ENCODE measurements at regions not wholly inside any gene's neighbourhood (a gene's known extent, or its start where the extent isn't known, plus 50 kb on each side); places are given as distances from the start of the nearest gene placed in this dataset.

DNA sequence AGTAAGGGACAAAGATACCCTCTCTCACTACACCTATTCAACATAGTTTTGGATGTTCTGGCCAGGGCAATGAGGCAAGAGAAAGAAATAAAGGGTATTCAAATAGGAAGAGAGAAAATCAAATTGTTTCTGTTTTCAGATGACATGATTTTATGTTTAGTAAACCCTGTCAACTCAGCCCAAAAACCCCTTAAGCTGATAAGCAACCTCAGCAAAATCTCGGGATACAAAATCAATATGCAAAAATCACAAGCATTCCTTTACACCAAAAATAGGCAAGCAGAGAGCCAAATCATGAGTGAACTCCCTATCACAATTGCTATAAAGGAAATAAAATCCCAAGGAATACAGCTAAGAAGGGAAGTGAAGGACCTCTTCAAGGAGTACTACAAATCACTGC lies 1130.7 kb upstream of the PIK3C3 start:
- Histone ChIP-seq H3K36me3 (ENCODE audit: insufficient read depth) (no peaks in the 10 kb centered on the region), H3K27ac (ENCODE audit: low read depth) (no peak overlapping the region), H3K79me2 (replicated peaks; ENCODE audit: insufficient read depth) (no peaks in the 10 kb centered on the region), H3K4me2 (no peak overlapping the region), H2AFZ (no peak overlapping the region), H3K4me1 (ENCODE audit: insufficient read depth) (no peaks in the 10 kb centered on the region), H3K27me3 (ENCODE audit: insufficient read depth) (no peaks in the 10 kb centered on the region), H3K9me2 (ENCODE audit: insufficient read depth) (peaks cover 10% of the 10 kb centered on the region; the same call in 1 of the 2 replicates), H4K20me1 (replicated peaks; ENCODE audit: insufficient read depth) (no peaks in the 10 kb centered on the region), H3F3A (replicated peaks; ENCODE audit: low read depth) (no peaks in the 10 kb centered on the region), H3K4me3 (no peak overlapping the region)
- Mint-ChIP-seq H3K27me3 (ENCODE audit: insufficient read depth, low read depth, poor library complexity) (peaks cover 7% of the 10 kb centered on the region), H3K4me1 (peaks cover 3% of the 10 kb centered on the region; the same call in 2 of the 3 replicates), H3K27ac (no peak overlapping the region), H3K9me3 (peaks cover 3% of the 10 kb centered on the region), H3K4me3 (no peak overlapping the region), H3K36me3 (ENCODE audit: low read depth) (no peaks in the 10 kb centered on the region; the same call in 2 of the 3 replicates)
- no peak for TF ChIP-seq POLR2AphosphoS5 (IDR thresholded peaks at IDR 0.05; ENCODE audit: low read depth)
- no peak for TF ChIP-seq CREB1 (CRISPR knock-in tag; IDR thresholded peaks at IDR 0.05; ENCODE audit: low read depth)
- no peak for TF ChIP-seq EZH2 (IDR thresholded peaks at IDR 0.05; ENCODE audit: low read depth, unreplicated experiment)
- no peak for TF ChIP-seq NANOG (IDR thresholded peaks at IDR 0.05; ENCODE audit: borderline replicate concordance)
- TF ChIP-seq STAT1 (IDR thresholded peaks at IDR 0.05; ENCODE audit: unreplicated experiment) = no peak
- TF ChIP-seq, protein P1, sequence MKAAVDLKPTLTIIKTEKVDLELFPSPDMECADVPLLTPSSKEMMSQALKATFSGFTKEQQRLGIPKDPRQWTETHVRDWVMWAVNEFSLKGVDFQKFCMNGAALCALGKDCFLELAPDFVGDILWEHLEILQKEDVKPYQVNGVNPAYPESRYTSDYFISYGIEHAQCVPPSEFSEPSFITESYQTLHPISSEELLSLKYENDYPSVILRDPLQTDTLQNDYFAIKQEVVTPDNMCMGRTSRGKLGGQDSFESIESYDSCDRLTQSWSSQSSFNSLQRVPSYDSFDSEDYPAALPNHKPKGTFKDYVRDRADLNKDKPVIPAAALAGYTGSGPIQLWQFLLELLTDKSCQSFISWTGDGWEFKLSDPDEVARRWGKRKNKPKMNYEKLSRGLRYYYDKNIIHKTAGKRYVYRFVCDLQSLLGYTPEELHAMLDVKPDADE (IDR thresholded peaks at IDR 0.05) = no peak
- no peak for TF ChIP-seq ZNF114 (CRISPR knock-in tag; IDR thresholded peaks at IDR 0.05)
- TF ChIP-seq JUNB (IDR thresholded peaks at IDR 0.05; ENCODE audit: unreplicated experiment) = no peak
- TF ChIP-seq, protein P2, sequence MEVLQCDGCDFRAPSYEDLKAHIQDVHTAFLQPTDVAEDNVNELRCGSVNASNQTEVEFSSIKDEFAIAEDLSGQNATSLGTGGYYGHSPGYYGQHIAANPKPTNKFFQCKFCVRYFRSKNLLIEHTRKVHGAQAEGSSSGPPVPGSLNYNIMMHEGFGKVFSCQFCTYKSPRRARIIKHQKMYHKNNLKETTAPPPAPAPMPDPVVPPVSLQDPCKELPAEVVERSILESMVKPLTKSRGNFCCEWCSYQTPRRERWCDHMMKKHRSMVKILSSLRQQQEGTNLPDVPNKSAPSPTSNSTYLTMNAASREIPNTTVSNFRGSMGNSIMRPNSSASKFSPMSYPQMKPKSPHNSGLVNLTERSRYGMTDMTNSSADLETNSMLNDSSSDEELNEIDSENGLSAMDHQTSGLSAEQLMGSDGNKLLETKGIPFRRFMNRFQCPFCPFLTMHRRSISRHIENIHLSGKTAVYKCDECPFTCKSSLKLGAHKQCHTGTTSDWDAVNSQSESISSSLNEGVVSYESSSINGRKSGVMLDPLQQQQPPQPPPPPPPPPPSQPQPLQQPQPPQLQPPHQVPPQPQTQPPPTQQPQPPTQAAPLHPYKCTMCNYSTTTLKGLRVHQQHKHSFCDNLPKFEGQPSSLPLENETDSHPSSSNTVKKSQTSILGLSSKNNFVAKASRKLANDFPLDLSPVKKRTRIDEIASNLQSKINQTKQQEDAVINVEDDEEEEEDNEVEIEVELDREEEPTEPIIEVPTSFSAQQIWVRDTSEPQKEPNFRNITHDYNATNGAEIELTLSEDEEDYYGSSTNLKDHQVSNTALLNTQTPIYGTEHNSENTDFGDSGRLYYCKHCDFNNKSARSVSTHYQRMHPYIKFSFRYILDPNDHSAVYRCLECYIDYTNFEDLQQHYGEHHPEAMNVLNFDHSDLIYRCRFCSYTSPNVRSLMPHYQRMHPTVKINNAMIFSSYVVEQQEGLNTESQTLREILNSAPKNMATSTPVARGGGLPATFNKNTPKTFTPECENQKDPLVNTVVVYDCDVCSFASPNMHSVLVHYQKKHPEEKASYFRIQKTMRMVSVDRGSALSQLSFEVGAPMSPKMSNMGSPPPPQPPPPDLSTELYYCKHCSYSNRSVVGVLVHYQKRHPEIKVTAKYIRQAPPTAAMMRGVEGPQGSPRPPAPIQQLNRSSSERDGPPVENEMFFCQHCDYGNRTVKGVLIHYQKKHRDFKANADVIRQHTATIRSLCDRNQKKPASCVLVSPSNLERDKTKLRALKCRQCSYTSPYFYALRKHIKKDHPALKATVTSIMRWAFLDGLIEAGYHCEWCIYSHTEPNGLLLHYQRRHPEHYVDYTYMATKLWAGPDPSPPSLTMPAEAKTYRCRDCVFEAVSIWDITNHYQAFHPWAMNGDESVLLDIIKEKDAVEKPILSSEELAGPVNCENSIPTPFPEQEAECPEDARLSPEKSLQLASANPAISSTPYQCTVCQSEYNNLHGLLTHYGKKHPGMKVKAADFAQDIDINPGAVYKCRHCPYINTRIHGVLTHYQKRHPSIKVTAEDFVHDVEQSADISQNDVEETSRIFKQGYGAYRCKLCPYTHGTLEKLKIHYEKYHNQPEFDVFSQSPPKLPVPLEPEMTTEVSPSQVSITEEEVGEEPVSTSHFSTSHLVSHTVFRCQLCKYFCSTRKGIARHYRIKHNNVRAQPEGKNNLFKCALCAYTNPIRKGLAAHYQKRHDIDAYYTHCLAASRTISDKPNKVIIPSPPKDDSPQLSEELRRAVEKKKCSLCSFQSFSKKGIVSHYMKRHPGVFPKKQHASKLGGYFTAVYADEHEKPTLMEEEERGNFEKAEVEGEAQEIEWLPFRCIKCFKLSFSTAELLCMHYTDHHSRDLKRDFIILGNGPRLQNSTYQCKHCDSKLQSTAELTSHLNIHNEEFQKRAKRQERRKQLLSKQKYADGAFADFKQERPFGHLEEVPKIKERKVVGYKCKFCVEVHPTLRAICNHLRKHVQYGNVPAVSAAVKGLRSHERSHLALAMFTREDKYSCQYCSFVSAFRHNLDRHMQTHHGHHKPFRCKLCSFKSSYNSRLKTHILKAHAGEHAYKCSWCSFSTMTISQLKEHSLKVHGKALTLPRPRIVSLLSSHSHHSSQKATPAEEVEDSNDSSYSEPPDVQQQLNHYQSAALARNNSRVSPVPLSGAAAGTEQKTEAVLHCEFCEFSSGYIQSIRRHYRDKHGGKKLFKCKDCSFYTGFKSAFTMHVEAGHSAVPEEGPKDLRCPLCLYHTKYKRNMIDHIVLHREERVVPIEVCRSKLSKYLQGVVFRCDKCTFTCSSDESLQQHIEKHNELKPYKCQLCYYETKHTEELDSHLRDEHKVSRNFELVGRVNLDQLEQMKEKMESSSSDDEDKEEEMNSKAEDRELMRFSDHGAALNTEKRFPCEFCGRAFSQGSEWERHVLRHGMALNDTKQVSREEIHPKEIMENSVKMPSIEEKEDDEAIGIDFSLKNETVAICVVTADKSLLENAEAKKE (CRISPR knock-in tag; IDR thresholded peaks at IDR 0.05) = no peak
- no peak for TF ChIP-seq EZH2phosphoT487 (IDR thresholded peaks at IDR 0.05; ENCODE audit: unreplicated experiment)
- TF ChIP-seq ZNF331 (CRISPR knock-in tag; IDR thresholded peaks at IDR 0.05; ENCODE audit: low read depth) = no peak
- TF ChIP-seq, protein P3, sequence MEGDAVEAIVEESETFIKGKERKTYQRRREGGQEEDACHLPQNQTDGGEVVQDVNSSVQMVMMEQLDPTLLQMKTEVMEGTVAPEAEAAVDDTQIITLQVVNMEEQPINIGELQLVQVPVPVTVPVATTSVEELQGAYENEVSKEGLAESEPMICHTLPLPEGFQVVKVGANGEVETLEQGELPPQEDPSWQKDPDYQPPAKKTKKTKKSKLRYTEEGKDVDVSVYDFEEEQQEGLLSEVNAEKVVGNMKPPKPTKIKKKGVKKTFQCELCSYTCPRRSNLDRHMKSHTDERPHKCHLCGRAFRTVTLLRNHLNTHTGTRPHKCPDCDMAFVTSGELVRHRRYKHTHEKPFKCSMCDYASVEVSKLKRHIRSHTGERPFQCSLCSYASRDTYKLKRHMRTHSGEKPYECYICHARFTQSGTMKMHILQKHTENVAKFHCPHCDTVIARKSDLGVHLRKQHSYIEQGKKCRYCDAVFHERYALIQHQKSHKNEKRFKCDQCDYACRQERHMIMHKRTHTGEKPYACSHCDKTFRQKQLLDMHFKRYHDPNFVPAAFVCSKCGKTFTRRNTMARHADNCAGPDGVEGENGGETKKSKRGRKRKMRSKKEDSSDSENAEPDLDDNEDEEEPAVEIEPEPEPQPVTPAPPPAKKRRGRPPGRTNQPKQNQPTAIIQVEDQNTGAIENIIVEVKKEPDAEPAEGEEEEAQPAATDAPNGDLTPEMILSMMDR (conservative IDR thresholded peaks at IDR 0.05; ENCODE audit: low read depth in 2 of 2) = no peak
- TF ChIP-seq, protein P4, sequence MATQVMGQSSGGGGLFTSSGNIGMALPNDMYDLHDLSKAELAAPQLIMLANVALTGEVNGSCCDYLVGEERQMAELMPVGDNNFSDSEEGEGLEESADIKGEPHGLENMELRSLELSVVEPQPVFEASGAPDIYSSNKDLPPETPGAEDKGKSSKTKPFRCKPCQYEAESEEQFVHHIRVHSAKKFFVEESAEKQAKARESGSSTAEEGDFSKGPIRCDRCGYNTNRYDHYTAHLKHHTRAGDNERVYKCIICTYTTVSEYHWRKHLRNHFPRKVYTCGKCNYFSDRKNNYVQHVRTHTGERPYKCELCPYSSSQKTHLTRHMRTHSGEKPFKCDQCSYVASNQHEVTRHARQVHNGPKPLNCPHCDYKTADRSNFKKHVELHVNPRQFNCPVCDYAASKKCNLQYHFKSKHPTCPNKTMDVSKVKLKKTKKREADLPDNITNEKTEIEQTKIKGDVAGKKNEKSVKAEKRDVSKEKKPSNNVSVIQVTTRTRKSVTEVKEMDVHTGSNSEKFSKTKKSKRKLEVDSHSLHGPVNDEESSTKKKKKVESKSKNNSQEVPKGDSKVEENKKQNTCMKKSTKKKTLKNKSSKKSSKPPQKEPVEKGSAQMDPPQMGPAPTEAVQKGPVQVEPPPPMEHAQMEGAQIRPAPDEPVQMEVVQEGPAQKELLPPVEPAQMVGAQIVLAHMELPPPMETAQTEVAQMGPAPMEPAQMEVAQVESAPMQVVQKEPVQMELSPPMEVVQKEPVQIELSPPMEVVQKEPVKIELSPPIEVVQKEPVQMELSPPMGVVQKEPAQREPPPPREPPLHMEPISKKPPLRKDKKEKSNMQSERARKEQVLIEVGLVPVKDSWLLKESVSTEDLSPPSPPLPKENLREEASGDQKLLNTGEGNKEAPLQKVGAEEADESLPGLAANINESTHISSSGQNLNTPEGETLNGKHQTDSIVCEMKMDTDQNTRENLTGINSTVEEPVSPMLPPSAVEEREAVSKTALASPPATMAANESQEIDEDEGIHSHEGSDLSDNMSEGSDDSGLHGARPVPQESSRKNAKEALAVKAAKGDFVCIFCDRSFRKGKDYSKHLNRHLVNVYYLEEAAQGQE (IDR thresholded peaks at IDR 0.05; ENCODE audit: unreplicated experiment) = no peak
- no peak for DNase-seq (ENCODE audit: low spot score)
- ATAC-seq = no peak

Measured in GM23338 (cell line).